Breast epithelium (tissue), 4 donors: ENCODE measurements at regions not wholly inside any gene's neighbourhood (a gene's known extent, or its start where the extent isn't known, plus 50 kb on each side); places are given as distances from the start of the nearest gene placed in this dataset.

Source experiments
- DNase-seq, 2 donors: peaks; one replicate each; pipeline ENCODE4 v3.0.0-alpha.2; 2019; ENCODE audit warnings: low spot score in 2 of 2
- H3K27ac ChIP-seq, 2 donors: fragments of 200-600 bp; sonication (generic) in 1 of 2; one replicate each; pipeline ENCODE4 v1.5.1; 2016 to 2019; ENCODE audit warnings: mild to moderate bottlenecking in 1 of 2
- H3K27me3 ChIP-seq, 2 donors: fragments of 200-600 bp; sonication (generic) in 1 of 2; one replicate each; pipeline versions ENCODE4 v1.5.1 to v1.6.0; 2017 to 2019; ENCODE audit warnings: control low read depth in 1 of 2, mild to moderate bottlenecking in 1 of 2
- H3K36me3 ChIP-seq: fragments of 200-600 bp; one replicate; pipeline ENCODE4 v1.5.1; 2019
- H3K4me1 ChIP-seq, 2 donors: fragments of 200-600 bp; sonication (generic); one replicate each; pipeline ENCODE4 v1.5.1; 2016 to 2019; ENCODE audit warnings: control low read depth in 1 of 2
- H3K4me3 ChIP-seq, 3 donors: fragments of 200-600 bp; sonication (generic); 1 replicate in 2 of 3; 2 replicates in 1 of 3; pipeline ENCODE4 v1.5.1; 2016 to 2019; ENCODE audit warnings: mild to moderate bottlenecking in 3 of 3, moderate library complexity in 2 of 3
- H3K9me3 ChIP-seq, 2 donors: fragments of 200-600 bp; sonication (generic) in 1 of 2; one replicate each; pipeline ENCODE4 v1.5.1; 2016 to 2019; ENCODE audit warnings: control low read depth in 1 of 2
- CTCF ChIP-seq, 3 donors: fragments of 450-650 bp; IDR thresholded peaks; one replicate each; pipeline ENCODE4 v1.5.1; 2016 to 2017; ENCODE audit warnings: antibody characterized with exemption in 3 of 3, mild to moderate bottlenecking in 3 of 3, moderate library complexity in 3 of 3
- POLR2A ChIP-seq: fragments of 450-650 bp; IDR thresholded peaks from one replicate; pipeline ENCODE4 v1.6.1; 2016; ENCODE audit warnings: antibody characterized with exemption, mild to moderate bottlenecking, moderate library complexity
- POLR2AphosphoS5 ChIP-seq, 3 donors: sonication (generic); formaldehyde crosslinking; IDR thresholded peaks; one replicate each; pipeline ENCODE4 v1.6.1; 2017; ENCODE audit warnings: antibody characterized with exemption in 3 of 3
- intact Hi-C: fragments of 100-400 bp; cut with DNase I; formaldehyde crosslinking; loops from one replicate; pipeline ENCODE4 v1.15.1; 2023; ENCODE audit warnings: low total_unique reads

- no peak overlapping the region for H3K4me3 ChIP-seq
Observed at GRCh38 chr3:26064297-26064696, 274.4 kb downstream of the OXSM start.

GRCh38 chr3:26068890-26069289 is 279.0 kb downstream of the OXSM start:
- intact Hi-C loops = no loop called here
- no peaks in the 10 kb centered on the region for H3K4me1 ChIP-seq
- no peak for DNase-seq
- H3K9me3 ChIP-seq = no peaks in the 10 kb centered on the region
- no peak overlapping the region for H3K27ac ChIP-seq
- TF ChIP-seq POLR2A (no peak), POLR2AphosphoS5 (IDR thresholded peaks at IDR 0.05) (no peak), CTCF (IDR thresholded peaks at IDR 0.05) (no peak)
- H3K4me3 ChIP-seq = no peak overlapping the region
- H3K27me3 ChIP-seq = no peaks in the 10 kb centered on the region
- no peaks in the 10 kb centered on the region for H3K36me3 ChIP-seq

More at GRCh38 chr3:26064297-26064696, 274.4 kb downstream of the OXSM start:
- no peak overlapping the region for H3K27ac ChIP-seq
- no peaks in the 10 kb centered on the region for H3K36me3 ChIP-seq
- no peaks in the 10 kb centered on the region for H3K4me1 ChIP-seq
- no peaks in the 10 kb centered on the region for H3K27me3 ChIP-seq
- H3K9me3 ChIP-seq = no peaks in the 10 kb centered on the region
- intact Hi-C loops = no loop called here
- no peak for DNase-seq
- TF ChIP-seq CTCF (IDR thresholded peaks at IDR 0.05) (no peak), POLR2AphosphoS5 (IDR thresholded peaks at IDR 0.05) (no peak), POLR2A (no peak)

GRCh38 chr3:26070854-26071253 is 281.0 kb downstream of the OXSM start:
- Histone ChIP-seq H3K4me1 (no peaks in the 10 kb centered on the region), H3K4me3 (no peak overlapping the region), H3K27ac (no peak overlapping the region), H3K9me3 (no peaks in the 10 kb centered on the region), H3K36me3 (no peaks in the 10 kb centered on the region), H3K27me3 (no peaks in the 10 kb centered on the region)
- TF ChIP-seq CTCF (IDR thresholded peaks at IDR 0.05) (no peak), POLR2A (no peak), POLR2AphosphoS5 (IDR thresholded peaks at IDR 0.05) (no peak)
- intact Hi-C loops = no loop called here
- no peak for DNase-seq

- Histone ChIP-seq H3K27ac (no peak overlapping the region), H3K36me3 (no peaks in the 10 kb centered on the region), H3K9me3 (no peaks in the 10 kb centered on the region), H3K4me1 (no peaks in the 10 kb centered on the region), H3K27me3 (no peaks in the 10 kb centered on the region), H3K4me3 (no peak overlapping the region)
- intact Hi-C loops = no loop called here
- TF ChIP-seq CTCF (IDR thresholded peaks at IDR 0.05) (no peak), POLR2AphosphoS5 (IDR thresholded peaks at IDR 0.05) (no peak), POLR2A (no peak)
- DNase-seq = no peak
Observed at GRCh38 chr3:26074080-26074479, 284.2 kb downstream of the OXSM start.

- Histone ChIP-seq H3K4me3 (no peak overlapping the region), H3K36me3 (no peaks in the 10 kb centered on the region), H3K27ac (no peak overlapping the region), H3K9me3 (no peaks in the 10 kb centered on the region), H3K4me1 (no peaks in the 10 kb centered on the region), H3K27me3 (no peaks in the 10 kb centered on the region)
- no peak for DNase-seq
- intact Hi-C loops = no loop called here
- TF ChIP-seq CTCF (IDR thresholded peaks at IDR 0.05) (no peak), POLR2A (no peak), POLR2AphosphoS5 (IDR thresholded peaks at IDR 0.05) (no peak)
Observed at GRCh38 chr3:26078539-26078938, 288.6 kb downstream of the OXSM start.
